Body of pancreas (tissue), 4 donors: ENCODE measurements at regions not wholly inside any gene's neighbourhood (a gene's known extent, or its start where the extent isn't known, plus 50 kb on each side); places are given as distances from the start of the nearest gene placed in this dataset.

ENCODE experiments used
- ATAC-seq: fragments of 150-250 bp; one replicate; pipeline ENCODE4 v1.9.1; 2016
- DNase-seq, 4 donors: peaks; one replicate each; pipeline ENCODE4 v3.0.0-alpha.2; 2019
- H3K27ac ChIP-seq, 4 donors: fragments of 200-600 bp; sonication (generic); 1 replicate in 3 of 4; 2 replicates in 1 of 4; pipeline versions ENCODE4 v1.5.1 to v1.6.1; 2016 to 2019; ENCODE audit warnings: mild to moderate bottlenecking in 1 of 4, mixed read lengths in 1 of 4, moderate library complexity in 1 of 4
- H3K27me3 ChIP-seq, 2 donors: fragments of 200-600 bp; sonication (generic); one replicate each; pipeline ENCODE4 v1.6.0; 2016; ENCODE audit warnings: mild to moderate bottlenecking in 1 of 2
- H3K36me3 ChIP-seq, 2 donors: fragments of 200-600 bp; sonication (generic); replicated peaks in 1 of 2; 2 replicates each; pipeline ENCODE4 v1.5.1; 2016; ENCODE audit warnings: low read depth in 2 of 2; ENCODE audit not compliant: insufficient read depth in 1 of 2
- H3K4me1 ChIP-seq: fragments of 200-600 bp; sonication (generic); one replicate; pipeline ENCODE4 v1.6.0; 2016
- H3K4me3 ChIP-seq, 2 donors: fragments of 200-600 bp; sonication (generic); 1 replicate in 1 of 2; 2 replicates in 1 of 2; pipeline ENCODE4 v1.5.1; 2016 to 2019
- H3K9me3 ChIP-seq, 3 donors: fragments of 200-600 bp; sonication (generic); 1 replicate in 2 of 3; 2 replicates in 1 of 3; pipeline ENCODE4 v1.5.1; 2016
- CTCF ChIP-seq, 7 experiments: fragments of 450-650 bp in 4 of 7; fragments of 200-600 bp in 3 of 7; sonication (generic) in 3 of 7; IDR thresholded peaks; one replicate each; pipeline ENCODE4 v1.5.1; 2016 to 2019; ENCODE audit warnings: antibody characterized with exemption in 7 of 7
- POLR2A ChIP-seq, 3 donors: fragments of 450-650 bp; IDR thresholded peaks; one replicate each; pipeline ENCODE4 v1.6.1; 2016; ENCODE audit warnings: antibody characterized with exemption in 3 of 3, mild to moderate bottlenecking in 2 of 3
- WGBS, 2 donors: methylation state at CpG; one replicate each; pipeline ENCODE4 v1.1.5; 2017; 5-methylcytosine and 5-hydroxymethylcytosine counted together
- intact Hi-C: fragments of 100-400 bp; cut with DNase I; formaldehyde crosslinking; loops from one replicate; pipeline ENCODE4 v1.15.1; 2023

GRCh38 chr2:144630459-144631215 is 110.7 kb upstream of the ZEB2 start:
- H3K27ac ChIP-seq: no peak overlapping the region
- WGBS, 2 donors: 63 to 76% methylated on average over 2 of the region's 2 CpGs
- no peak overlapping the region for H3K4me3 ChIP-seq
- H3K27me3 ChIP-seq: no peaks in the 10 kb centered on the region
- no peaks in the 10 kb centered on the region for H3K4me1 ChIP-seq
- intact Hi-C loops: no loop called here
- H3K9me3 ChIP-seq: no peaks in the 10 kb centered on the region
- DNase-seq: no peak
- H3K36me3 ChIP-seq: no peaks in the 10 kb centered on the region
- ATAC-seq: no peak
- TF ChIP-seq POLR2A (IDR thresholded peaks at IDR 0.05) (no peak), CTCF (IDR thresholded peaks at IDR 0.05) (no peak)

- H3K4me1 ChIP-seq: no peaks in the 10 kb centered on the region
- H3K27me3 ChIP-seq: no peaks in the 10 kb centered on the region
- H3K4me3 ChIP-seq: no peak overlapping the region
- TF ChIP-seq POLR2A (IDR thresholded peaks at IDR 0.05): no peak
- TF ChIP-seq CTCF (IDR thresholded peaks at IDR 0.05): no peak
- DNase-seq (no peak), ATAC-seq (no peak)
- H3K27ac ChIP-seq: no peak overlapping the region
- intact Hi-C loops: no loop called here
- no peaks in the 10 kb centered on the region for H3K36me3 ChIP-seq
- no peaks in the 10 kb centered on the region for H3K9me3 ChIP-seq
These were observed 110.0 kb upstream of the ZEB2 start for GRCh38 chr2:144629935-144630334.

- DNase-seq (no peak), ATAC-seq (no peak)
- no peaks in the 10 kb centered on the region for H3K36me3 ChIP-seq
- TF ChIP-seq CTCF (IDR thresholded peaks at IDR 0.05) (no peak), POLR2A (IDR thresholded peaks at IDR 0.05) (no peak)
- intact Hi-C loops: no loop called here
- H3K4me3 ChIP-seq: no peak overlapping the region
- H3K4me1 ChIP-seq: no peaks in the 10 kb centered on the region
- no peaks in the 10 kb centered on the region for H3K9me3 ChIP-seq
- H3K27me3 ChIP-seq: no peaks in the 10 kb centered on the region
- H3K27ac ChIP-seq: no peak overlapping the region
These were observed 108.6 kb upstream of the ZEB2 start for GRCh38 chr2:144628566-144628965.

GRCh38 chr2:144625626-144626025 is 105.7 kb upstream of the ZEB2 start:
- no peaks in the 10 kb centered on the region for H3K27me3 ChIP-seq
- DNase-seq (no peak), ATAC-seq (no peak)
- TF ChIP-seq POLR2A (IDR thresholded peaks at IDR 0.05) (no peak), CTCF (IDR thresholded peaks at IDR 0.05) (no peak)
- no peak overlapping the region for H3K4me3 ChIP-seq
- no peaks in the 10 kb centered on the region for H3K9me3 ChIP-seq
- no peaks in the 10 kb centered on the region for H3K36me3 ChIP-seq
- 54 to 61% methylated on average over 5 of the region's 5 CpGs for WGBS, 2 donors
- H3K4me1 ChIP-seq: no peaks in the 10 kb centered on the region
- intact Hi-C loops: no loop called here
- no peak overlapping the region for H3K27ac ChIP-seq

GRCh38 chr2:144625226-144625625 is 105.3 kb upstream of the ZEB2 start:
- Histone ChIP-seq H3K27ac (no peak overlapping the region), H3K4me1 (no peaks in the 10 kb centered on the region), H3K9me3 (no peaks in the 10 kb centered on the region), H3K36me3 (no peaks in the 10 kb centered on the region), H3K4me3 (no peak overlapping the region), H3K27me3 (no peaks in the 10 kb centered on the region)
- intact Hi-C loops: no loop called here
- DNase-seq (no peak), ATAC-seq (no peak)
- TF ChIP-seq POLR2A (IDR thresholded peaks at IDR 0.05) (no peak), CTCF (IDR thresholded peaks at IDR 0.05) (no peak)
- 68 to 74% methylated on average over 3 of the region's 3 CpGs for WGBS, 2 donors
